PFSK-1 (cell line): ENCODE measurements at regions not wholly inside any gene's neighbourhood (a gene's known extent, or its start where the extent isn't known, plus 50 kb on each side); places are given as distances from the start of the nearest gene placed in this dataset.

Source experiments
- FOXP2 ChIP-seq: optimal IDR thresholded peaks from 2 replicates; pipeline ENCODE3; 2011; ENCODE audit warnings: borderline replicate concordance, control low read depth, inconsistent platforms; ENCODE audit not compliant: insufficient read depth; ENCODE audit errors: extremely low read length, extremely low read depth
- POLR2AphosphoS5 ChIP-seq: IDR thresholded peaks from 2 replicates; pipeline ENCODE4 v1.6.1; 2012; ENCODE audit warnings: low read depth, mild to moderate bottlenecking, control low read depth, low read length, moderate library complexity
- REST ChIP-seq, 2 experiments: IDR thresholded peaks; 2 replicates each; pipeline versions ENCODE4 v1.6.1 to v1.8.0; 2011 to 2012; ENCODE audit warnings: low read depth in 2 of 2, low read length in 2 of 2, control low read depth in 1 of 2, inconsistent platforms in 1 of 2, mild to moderate bottlenecking in 1 of 2, moderate library complexity in 1 of 2; ENCODE audit not compliant: insufficient read depth in 1 of 2
- SIN3A ChIP-seq: IDR thresholded peaks from 2 replicates; pipeline ENCODE4 v1.6.1; 2012; ENCODE audit warnings: mild to moderate bottlenecking, low read length, moderate library complexity, borderline replicate concordance; ENCODE audit not compliant: insufficient read depth
- TAF1 ChIP-seq: IDR thresholded peaks from 2 replicates; pipeline ENCODE4 v1.6.1; 2012; ENCODE audit warnings: low read length, control low read depth, borderline replicate concordance; ENCODE audit not compliant: insufficient read depth

- TF ChIP-seq FOXP2 (no peak), SIN3A (no peak), TAF1 (no peak), REST (IDR thresholded peaks at IDR 0.05; ENCODE audit: insufficient read depth in 1 of 2, low read depth in 2 of 2, low read length in 2 of 2) (no peak), POLR2AphosphoS5 (no peak)
Measured at GRCh38 chr5:168048486-168048885, 243.0 kb upstream of the WWC1 start.

GRCh38 chr5:168052686-168053085, 238.8 kb upstream of the WWC1 start:
- TF ChIP-seq POLR2AphosphoS5 = no peak
- TF ChIP-seq TAF1 = no peak
- no peak for TF ChIP-seq SIN3A
- no peak for TF ChIP-seq FOXP2
- no peak for TF ChIP-seq REST (IDR thresholded peaks at IDR 0.05; ENCODE audit: insufficient read depth in 1 of 2, low read depth in 2 of 2, low read length in 2 of 2)

GRCh38 chr5:168054091-168054490, 237.4 kb upstream of the WWC1 start:
- TF ChIP-seq TAF1 (no peak), SIN3A (no peak), REST (IDR thresholded peaks at IDR 0.05; ENCODE audit: insufficient read depth in 1 of 2, low read depth in 2 of 2, low read length in 2 of 2) (no peak), FOXP2 (no peak), POLR2AphosphoS5 (no peak)

- no peak for TF ChIP-seq POLR2AphosphoS5
- TF ChIP-seq SIN3A = no peak
- no peak for TF ChIP-seq REST (IDR thresholded peaks at IDR 0.05; ENCODE audit: insufficient read depth in 1 of 2, low read depth in 2 of 2, low read length in 2 of 2)
- TF ChIP-seq FOXP2 = no peak
- TF ChIP-seq TAF1 = no peak
Measured at GRCh38 chr5:168055141-168055683, 236.2 kb upstream of the WWC1 start.

GRCh38 chr5:168055961-168056360, 235.5 kb upstream of the WWC1 start:
- TF ChIP-seq FOXP2 = no peak
- TF ChIP-seq TAF1 = no peak
- no peak for TF ChIP-seq REST (IDR thresholded peaks at IDR 0.05; ENCODE audit: insufficient read depth in 1 of 2, low read depth in 2 of 2, low read length in 2 of 2)
- TF ChIP-seq SIN3A = no peak
- no peak for TF ChIP-seq POLR2AphosphoS5
